22Rv1 (cell line): ENCODE measurements at regions not wholly inside any gene's neighbourhood (a gene's known extent, or its start where the extent isn't known, plus 50 kb on each side); places are given as distances from the start of the nearest gene placed in this dataset.

ENCODE experiments used
- H3K27ac ChIP-seq: fragments of 450-650 bp; 2 replicates; pipeline ENCODE4 v1.5.1; 2017
- ZFX ChIP-seq: fragments of 450-650 bp; IDR thresholded peaks from 2 replicates; pipeline ENCODE4 v1.6.1; 2017; ENCODE audit warnings: antibody characterized with exemption, borderline replicate concordance
- TF ChIP-seq, protein P1 (sequence below): fragments of 450-650 bp; IDR thresholded peaks from 2 replicates; pipeline ENCODE4 v1.5.1; 2017; ENCODE audit warnings: mild to moderate bottlenecking

GRCh38 chr16:64061621-64062020 lies 1060.2 kb downstream of the CDH11 start:
- H3K27ac ChIP-seq: no peak overlapping the region
- TF ChIP-seq, protein P1, sequence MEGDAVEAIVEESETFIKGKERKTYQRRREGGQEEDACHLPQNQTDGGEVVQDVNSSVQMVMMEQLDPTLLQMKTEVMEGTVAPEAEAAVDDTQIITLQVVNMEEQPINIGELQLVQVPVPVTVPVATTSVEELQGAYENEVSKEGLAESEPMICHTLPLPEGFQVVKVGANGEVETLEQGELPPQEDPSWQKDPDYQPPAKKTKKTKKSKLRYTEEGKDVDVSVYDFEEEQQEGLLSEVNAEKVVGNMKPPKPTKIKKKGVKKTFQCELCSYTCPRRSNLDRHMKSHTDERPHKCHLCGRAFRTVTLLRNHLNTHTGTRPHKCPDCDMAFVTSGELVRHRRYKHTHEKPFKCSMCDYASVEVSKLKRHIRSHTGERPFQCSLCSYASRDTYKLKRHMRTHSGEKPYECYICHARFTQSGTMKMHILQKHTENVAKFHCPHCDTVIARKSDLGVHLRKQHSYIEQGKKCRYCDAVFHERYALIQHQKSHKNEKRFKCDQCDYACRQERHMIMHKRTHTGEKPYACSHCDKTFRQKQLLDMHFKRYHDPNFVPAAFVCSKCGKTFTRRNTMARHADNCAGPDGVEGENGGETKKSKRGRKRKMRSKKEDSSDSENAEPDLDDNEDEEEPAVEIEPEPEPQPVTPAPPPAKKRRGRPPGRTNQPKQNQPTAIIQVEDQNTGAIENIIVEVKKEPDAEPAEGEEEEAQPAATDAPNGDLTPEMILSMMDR: no peak
- no peak for TF ChIP-seq ZFX

DNA sequence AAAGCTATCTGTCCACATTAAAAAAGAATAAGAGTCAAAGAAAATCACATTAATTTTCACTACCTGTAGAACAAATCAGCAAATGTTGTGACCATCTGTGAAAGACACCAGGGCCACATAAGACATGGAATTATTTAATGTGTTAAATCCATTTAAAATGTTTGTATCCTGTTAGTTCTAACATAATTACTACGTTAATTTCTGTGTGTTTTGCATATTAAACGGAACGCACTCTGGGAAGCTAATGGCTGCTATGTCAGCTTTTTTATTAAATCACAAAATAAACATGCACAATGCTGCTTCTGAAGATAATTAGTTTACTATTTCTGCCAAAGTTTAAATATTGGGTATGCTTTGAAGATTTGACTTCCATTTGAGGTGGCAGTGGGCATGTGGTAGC lies 1061.2 kb downstream of the CDH11 start:
- no peak for TF ChIP-seq ZFX
- TF ChIP-seq, protein P1: no peak
- no peak overlapping the region for H3K27ac ChIP-seq

GRCh38 chr16:64058685-64059084 lies 1063.2 kb downstream of the CDH11 start:
- no peak overlapping the region for H3K27ac ChIP-seq
- TF ChIP-seq ZFX: no peak
- TF ChIP-seq, protein P1: no peak

DNA sequence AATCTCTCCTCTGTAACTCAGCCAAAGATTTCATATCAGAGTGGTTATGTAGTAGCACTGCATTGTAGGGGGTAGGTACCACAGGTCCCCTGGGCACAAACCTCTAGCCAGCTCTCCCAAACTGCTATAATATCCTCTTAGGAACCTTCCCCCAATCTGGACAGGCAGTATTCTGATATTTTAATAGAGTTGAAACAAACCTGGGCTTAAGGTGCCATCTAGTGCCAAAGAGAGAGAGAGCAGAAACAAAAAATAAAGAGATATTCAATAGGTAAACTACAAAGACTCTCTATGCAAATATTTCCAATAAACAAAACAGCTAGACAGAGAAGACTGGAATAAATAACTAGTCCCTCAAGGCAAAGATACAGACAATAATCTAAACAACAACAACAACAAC lies 1070.0 kb downstream of the CDH11 start:
- TF ChIP-seq, protein P1: peak; percentile 45
- no peak for TF ChIP-seq ZFX
- no peak overlapping the region for H3K27ac ChIP-seq

DNA sequence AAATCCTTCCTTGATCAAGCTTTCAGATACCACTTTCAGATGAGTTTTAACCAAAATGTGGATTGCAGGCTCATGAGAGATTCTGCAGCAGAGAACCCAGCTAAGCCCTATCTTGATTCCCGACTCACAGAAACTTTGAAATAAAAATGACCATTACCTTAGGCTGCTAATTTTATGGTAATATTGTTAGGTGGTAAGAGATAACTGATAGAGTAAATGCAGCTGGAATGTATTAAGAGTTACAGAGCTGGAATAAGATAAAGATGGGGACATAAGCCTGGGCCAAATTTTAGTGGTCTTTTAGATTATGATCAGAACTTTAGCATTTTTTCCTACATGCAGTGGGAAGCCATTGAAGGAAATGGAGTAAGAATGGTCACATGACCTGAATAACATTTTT lies 1074.0 kb downstream of the CDH11 start:
- no peak overlapping the region for H3K27ac ChIP-seq
- TF ChIP-seq, protein P1: no peak
- no peak for TF ChIP-seq ZFX

DNA sequence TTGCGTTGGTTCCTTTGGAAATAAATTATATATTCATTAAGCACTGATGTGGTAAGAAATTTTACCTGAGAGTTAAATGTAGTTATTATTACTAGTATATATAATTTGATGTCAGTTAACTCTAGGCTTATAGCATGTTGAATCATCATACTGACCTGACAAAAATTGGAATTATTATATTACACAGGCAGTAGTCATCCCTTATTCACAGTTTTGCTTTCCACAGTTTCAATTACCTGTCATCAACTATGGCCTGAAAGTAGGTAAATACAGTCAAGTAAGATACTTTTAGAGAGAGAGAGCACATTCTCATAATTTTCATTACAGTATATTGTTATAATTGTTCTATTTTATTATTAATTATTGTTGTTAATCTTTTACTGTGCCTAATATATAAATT lies 1074.7 kb downstream of the CDH11 start:
- no peak for TF ChIP-seq ZFX
- H3K27ac ChIP-seq: no peak overlapping the region

- no peak overlapping the region for H3K27ac ChIP-seq
- TF ChIP-seq, protein P1: no peak
- no peak for TF ChIP-seq ZFX
Measured at GRCh38 chr16:64035337-64035736, 1086.5 kb downstream of the CDH11 start.

DNA sequence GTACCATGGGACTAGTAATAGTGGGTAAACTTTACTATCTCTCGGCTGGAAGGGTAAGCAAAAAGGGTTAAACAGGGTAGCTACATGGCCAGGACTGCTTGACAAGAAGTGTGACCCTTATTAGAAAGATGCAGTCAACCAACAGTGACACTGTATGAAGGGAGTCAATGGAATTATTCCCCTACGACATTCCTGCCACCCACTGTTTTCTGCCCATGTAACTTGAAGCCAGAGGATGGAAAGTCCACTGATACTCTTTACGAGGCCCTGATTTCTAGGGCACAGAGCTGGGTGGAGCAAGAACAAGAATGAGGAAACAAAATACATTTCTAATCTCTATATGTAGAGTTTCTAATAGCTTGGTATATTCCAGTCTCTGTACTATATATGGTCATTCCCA lies 1102.5 kb downstream of the CDH11 start:
- TF ChIP-seq ZFX: no peak
- TF ChIP-seq, protein P1: no peak
- no peak overlapping the region for H3K27ac ChIP-seq
